ENCODE measurements at regions not wholly inside any gene's neighbourhood (a gene's known extent, or its start where the extent isn't known, plus 50 kb on each side); places are given as distances from the start of the nearest gene placed in this dataset.

DNA sequence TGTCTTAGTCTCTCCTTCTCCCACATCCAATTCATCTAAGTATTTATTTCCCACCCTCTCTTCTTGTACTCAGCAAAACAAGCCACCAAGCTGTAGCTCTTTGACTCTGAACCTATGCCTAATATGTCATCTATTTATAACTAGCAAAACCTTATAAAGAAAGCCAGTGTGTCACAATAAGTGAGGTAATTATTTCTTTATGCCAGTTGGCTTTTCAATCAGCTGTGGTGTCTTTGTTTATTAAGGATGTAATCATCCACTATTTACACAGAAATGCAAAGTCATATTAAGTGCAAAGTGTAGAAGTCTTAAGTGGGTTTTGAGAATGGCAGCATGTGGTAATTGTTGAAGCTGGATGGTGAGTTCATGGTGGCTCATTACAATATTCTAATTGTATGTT, 215.2 kb upstream of the HTR1E start:
- H4K20me1 ChIP-seq (ENCODE audit: control insufficient read depth, insufficient read depth, insufficient read length), result no peaks in the 10 kb centered on the region
- no peaks in the 10 kb centered on the region for H3K79me2 ChIP-seq (ENCODE audit: insufficient read depth, low read length)
- H3K18ac ChIP-seq (ENCODE audit: insufficient read length, low read depth, low read length), result no peak overlapping the region
- no peak overlapping the region for H2BK12ac ChIP-seq (ENCODE audit: insufficient read length, low read depth, low read length)
- no peak overlapping the region for H3T11ph ChIP-seq (ENCODE audit: low read length)
- H3K4me1 Mint-ChIP-seq, result peaks cover 7 to 13% of the 10 kb centered on the region in 2 experiments
- H3K4me3 Mint-ChIP-seq, result no peak overlapping the region; a peak in 1 of 5 replicates
- no peaks in the 10 kb centered on the region for H3K27me3 ChIP-seq (ENCODE audit: insufficient read depth, low read length)
- no peak overlapping the region for H4K5ac ChIP-seq (ENCODE audit: insufficient read length, low read depth, low read length)
- no peak overlapping the region for H2BK20ac ChIP-seq (ENCODE audit: low read depth, low read length, poor library complexity, severe bottlenecking)
- H2BK15ac ChIP-seq (ENCODE audit: low read depth, low read length), result no peak overlapping the region
- no peak overlapping the region for H3K56ac ChIP-seq (ENCODE audit: insufficient read length, low read depth, low read length)
- H3K79me1 ChIP-seq (ENCODE audit: insufficient read depth, low read depth, low read length, poor library complexity, severe bottlenecking), result no peaks in the 10 kb centered on the region
- H2AK5ac ChIP-seq (ENCODE audit: insufficient read length, low read length), result no peak overlapping the region
- DNase-seq, result no peak
- TF ChIP-seq, protein P1, sequence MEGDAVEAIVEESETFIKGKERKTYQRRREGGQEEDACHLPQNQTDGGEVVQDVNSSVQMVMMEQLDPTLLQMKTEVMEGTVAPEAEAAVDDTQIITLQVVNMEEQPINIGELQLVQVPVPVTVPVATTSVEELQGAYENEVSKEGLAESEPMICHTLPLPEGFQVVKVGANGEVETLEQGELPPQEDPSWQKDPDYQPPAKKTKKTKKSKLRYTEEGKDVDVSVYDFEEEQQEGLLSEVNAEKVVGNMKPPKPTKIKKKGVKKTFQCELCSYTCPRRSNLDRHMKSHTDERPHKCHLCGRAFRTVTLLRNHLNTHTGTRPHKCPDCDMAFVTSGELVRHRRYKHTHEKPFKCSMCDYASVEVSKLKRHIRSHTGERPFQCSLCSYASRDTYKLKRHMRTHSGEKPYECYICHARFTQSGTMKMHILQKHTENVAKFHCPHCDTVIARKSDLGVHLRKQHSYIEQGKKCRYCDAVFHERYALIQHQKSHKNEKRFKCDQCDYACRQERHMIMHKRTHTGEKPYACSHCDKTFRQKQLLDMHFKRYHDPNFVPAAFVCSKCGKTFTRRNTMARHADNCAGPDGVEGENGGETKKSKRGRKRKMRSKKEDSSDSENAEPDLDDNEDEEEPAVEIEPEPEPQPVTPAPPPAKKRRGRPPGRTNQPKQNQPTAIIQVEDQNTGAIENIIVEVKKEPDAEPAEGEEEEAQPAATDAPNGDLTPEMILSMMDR (conservative IDR thresholded peaks at IDR 0.05), result no peak
- no peak overlapping the region for H3K14ac ChIP-seq (ENCODE audit: insufficient read depth, low read length)
- H3K9me3 Mint-ChIP-seq, result peaks cover 4 to 5% of the 10 kb centered on the region in 2 experiments; a peak in 3 of 5 replicates
- H2BK5ac ChIP-seq (ENCODE audit: insufficient read length, low read length), result no peak overlapping the region
- no peak overlapping the region for H4K91ac ChIP-seq (ENCODE audit: insufficient read length, low read depth, low read length)
- H3K23ac ChIP-seq (ENCODE audit: insufficient read length, low read depth, low read length), result no peak overlapping the region
- no peak overlapping the region for H2BK120ac ChIP-seq (ENCODE audit: low read depth, low read length, poor library complexity, severe bottlenecking)
- no peaks in the 10 kb centered on the region for H3K9me3 ChIP-seq (ENCODE audit: control insufficient read depth, low read depth, low read length)
- H3K27ac Mint-ChIP-seq, result no peak overlapping the region
- H3K27ac ChIP-seq (ENCODE audit: insufficient read length, low read depth, low read length), result no peak overlapping the region
- H3K4me1 ChIP-seq (ENCODE audit: insufficient read depth, low read length), result no peaks in the 10 kb centered on the region; the same call in 1 of the 2 replicates
- H2AFZ ChIP-seq (ENCODE audit: low read length), result no peak overlapping the region
- H3K23me2 ChIP-seq (ENCODE audit: insufficient read length, low read depth, low read length, poor library complexity, severe bottlenecking), result no peaks in the 10 kb centered on the region
- H3K27me3 Mint-ChIP-seq (ENCODE audit: low read depth), result no peaks in the 10 kb centered on the region; the same call in 1 of the 2 replicates
- no peak overlapping the region for H3K4ac ChIP-seq (ENCODE audit: low read depth, low read length)
- H3K9ac ChIP-seq (ENCODE audit: extremely low read depth, insufficient read length, low read length), result no peak overlapping the region
- no peak overlapping the region for H4K8ac ChIP-seq (replicated peaks; ENCODE audit: insufficient read length, low read depth, low read length)
- no peak overlapping the region for H3K4me2 ChIP-seq (ENCODE audit: insufficient read depth, insufficient read length, low read length)
- peaks cover 0 to 8% (median 3%) of the 10 kb centered on the region in 3 experiments; a peak in 2 of 7 replicates for H3K36me3 Mint-ChIP-seq (ENCODE audit: insufficient read depth in 1 of 3, low read depth in 3 of 3)
